NCI-H526 treated with DMSO at 0.1 percent for 48 hours (cell line): ENCODE measurements at regions not wholly inside any gene's neighbourhood (a gene's known extent, or its start where the extent isn't known, plus 50 kb on each side); places are given as distances from the start of the nearest gene placed in this dataset.
"Not testable (repeated sequence)": the region's sequence is repeated elsewhere in the genome, so short reads cannot be mapped to it uniquely, and the experiment has no call there.

Source experiments
- DNase-seq: peaks from one replicate; lab custom pipeline; 2025; lab: John Stamatoyannopoulos, UW

GRCh38 chr5:17365811-17366138, 132.3 kb upstream of the TAF11L2 start:
- DNase-seq: no peak

- DNase-seq: no peak
Measured at GRCh38 chr5:17367256-17367840, 130.7 kb upstream of the TAF11L2 start.

GRCh38 chr5:17370651-17371050, 127.4 kb upstream of the TAF11L2 start:
- no peak for DNase-seq

GRCh38 chr5:17373406-17373805, 124.6 kb upstream of the TAF11L2 start:
- no peak for DNase-seq

GRCh38 chr5:17373814-17374556, 124.0 kb upstream of the TAF11L2 start:
- DNase-seq: no peak

GRCh38 chr5:17374973-17375742, 122.9 kb upstream of the TAF11L2 start:
- DNase-seq: no peak

GRCh38 chr5:17375886-17376285, 122.1 kb upstream of the TAF11L2 start:
- DNase-seq: not testable (repeated sequence)

GRCh38 chr5:17378346-17378997, 119.6 kb upstream of the TAF11L2 start:
- no peak for DNase-seq

GRCh38 chr5:17379100-17379951, 118.7 kb upstream of the TAF11L2 start:
- no peak for DNase-seq

- no peak for DNase-seq
Measured at GRCh38 chr5:17381932-17382331, 116.1 kb upstream of the TAF11L2 start.

- no peak for DNase-seq
Measured at GRCh38 chr5:17383526-17383925, 114.5 kb upstream of the TAF11L2 start.

GRCh38 chr5:17384181-17384580, 113.8 kb upstream of the TAF11L2 start:
- DNase-seq: no peak

- DNase-seq: no peak
Measured at GRCh38 chr5:17388717-17389116, 109.3 kb upstream of the TAF11L2 start.

GRCh38 chr5:17394086-17394485, 103.9 kb upstream of the TAF11L2 start:
- no peak for DNase-seq

GRCh38 chr5:17395106-17395880, 102.7 kb upstream of the TAF11L2 start:
- no peak for DNase-seq

- no peak for DNase-seq
Measured at GRCh38 chr5:17396247-17396646, 101.8 kb upstream of the TAF11L2 start.

- DNase-seq: peak; percentile 77
Measured at GRCh38 chr5:17398431-17398830, 99.6 kb upstream of the TAF11L2 start.

- DNase-seq: no peak
Measured at GRCh38 chr5:17398866-17399835, 98.9 kb upstream of the TAF11L2 start.

GRCh38 chr5:17399931-17400330, 98.1 kb upstream of the TAF11L2 start:
- DNase-seq: no peak
